BLaER1 (cell line): ENCODE measurements at regions not wholly inside any gene's neighbourhood (a gene's known extent, or its start where the extent isn't known, plus 50 kb on each side); places are given as distances from the start of the nearest gene placed in this dataset.

ENCODE experiments used
- H3K27ac ChIP-seq: shearing (Covaris generic); formaldehyde crosslinking; 2 replicates; pipeline ENCODE4 v1.8.1; 2022
- H3K27me3 ChIP-seq: shearing (Covaris generic); formaldehyde crosslinking; 2 replicates; pipeline ENCODE4 v1.8.1; 2022
- H3K36me3 ChIP-seq: shearing (Covaris generic); formaldehyde crosslinking; 2 replicates; pipeline ENCODE4 v1.8.1; 2022
- H3K4me1 ChIP-seq: shearing (Covaris generic); formaldehyde crosslinking; 2 replicates; pipeline ENCODE4 v1.8.1; 2022
- H3K4me2 ChIP-seq: shearing (Covaris generic); formaldehyde crosslinking; 2 replicates; pipeline ENCODE4 v1.8.1; 2022
- H3K4me3 ChIP-seq: shearing (Covaris generic); formaldehyde crosslinking; 2 replicates; pipeline ENCODE4 v1.8.1; 2022
- H3K9ac ChIP-seq: shearing (Covaris generic); formaldehyde crosslinking; 2 replicates; pipeline ENCODE4 v1.8.1; 2022
- H3K9me3 ChIP-seq: shearing (Covaris generic); formaldehyde crosslinking; 2 replicates; pipeline ENCODE4 v1.8.1; 2022
- H4K20me1 ChIP-seq: shearing (Covaris generic); formaldehyde crosslinking; 2 replicates; pipeline ENCODE4 v1.8.1; 2022
- Cebpa-rat ChIP-seq: shearing (Covaris generic); IDR thresholded peaks from 2 replicates; pipeline ENCODE4 v1.8.1; 2022

DNA sequence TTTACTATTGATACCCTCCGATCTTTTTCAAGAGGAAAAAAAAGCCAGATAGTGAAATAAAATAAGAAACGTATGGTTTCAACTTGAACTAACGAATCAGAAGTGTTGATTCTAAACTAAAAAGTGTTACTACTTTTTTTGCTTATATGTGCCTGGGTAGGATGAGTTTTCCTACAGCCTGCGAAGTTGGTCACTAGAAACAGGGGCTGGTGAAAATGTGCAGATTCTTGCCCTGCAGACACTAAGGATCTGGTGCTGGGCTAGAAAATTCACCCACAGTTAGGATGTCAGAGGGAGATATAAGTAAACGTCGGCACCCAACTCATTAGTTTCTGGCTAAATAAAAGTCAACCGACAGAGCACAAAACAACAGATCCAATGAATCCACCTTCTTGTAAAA lies 298.7 kb upstream of the NFE2L3 start:
- no peaks in the 10 kb centered on the region for H3K36me3 ChIP-seq
- H3K4me2 ChIP-seq, result no peak overlapping the region
- peaks cover 91% of the 10 kb centered on the region for H3K27me3 ChIP-seq
- no peak for TF ChIP-seq Cebpa-rat
- H3K27ac ChIP-seq, result no peak overlapping the region
- H3K4me3 ChIP-seq, result no peak overlapping the region
- H3K4me1 ChIP-seq, result peaks cover 12% of the 10 kb centered on the region
- H3K9ac ChIP-seq, result no peak overlapping the region
- peaks cover 29% of the 10 kb centered on the region for H3K9me3 ChIP-seq
- H4K20me1 ChIP-seq, result peaks cover 65% of the 10 kb centered on the region

DNA sequence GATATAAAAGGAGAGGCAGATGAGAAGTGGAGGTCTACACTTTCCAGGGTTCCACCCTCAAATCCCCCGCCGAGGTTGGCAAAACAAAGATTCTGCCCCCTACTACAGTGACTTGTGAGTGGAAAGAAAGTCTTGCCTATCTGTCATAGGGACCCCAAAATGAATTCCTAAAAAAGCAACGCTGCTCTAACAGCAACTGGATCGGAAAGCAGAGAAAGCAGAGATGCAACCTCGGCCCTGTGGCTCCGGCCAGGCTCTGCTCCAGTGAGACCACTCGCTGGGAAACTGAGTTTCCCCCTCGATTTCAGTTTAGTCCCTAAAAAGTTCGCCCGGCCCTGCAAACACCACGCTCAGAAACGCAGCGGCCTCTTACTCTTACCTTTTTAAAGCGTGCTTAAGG lies 297.9 kb upstream of the NFE2L3 start:
- Histone ChIP-seq H3K4me1 (peaks cover 12% of the 10 kb centered on the region), H3K4me2 (no peak overlapping the region), H4K20me1 (peaks cover 73% of the 10 kb centered on the region), H3K4me3 (no peak overlapping the region), H3K27me3 (peaks cover 98% of the 10 kb centered on the region), H3K9ac (no peak overlapping the region), H3K36me3 (no peaks in the 10 kb centered on the region), H3K9me3 (peaks cover 36% of the 10 kb centered on the region), H3K27ac (no peak overlapping the region)
- no peak for TF ChIP-seq Cebpa-rat

DNA sequence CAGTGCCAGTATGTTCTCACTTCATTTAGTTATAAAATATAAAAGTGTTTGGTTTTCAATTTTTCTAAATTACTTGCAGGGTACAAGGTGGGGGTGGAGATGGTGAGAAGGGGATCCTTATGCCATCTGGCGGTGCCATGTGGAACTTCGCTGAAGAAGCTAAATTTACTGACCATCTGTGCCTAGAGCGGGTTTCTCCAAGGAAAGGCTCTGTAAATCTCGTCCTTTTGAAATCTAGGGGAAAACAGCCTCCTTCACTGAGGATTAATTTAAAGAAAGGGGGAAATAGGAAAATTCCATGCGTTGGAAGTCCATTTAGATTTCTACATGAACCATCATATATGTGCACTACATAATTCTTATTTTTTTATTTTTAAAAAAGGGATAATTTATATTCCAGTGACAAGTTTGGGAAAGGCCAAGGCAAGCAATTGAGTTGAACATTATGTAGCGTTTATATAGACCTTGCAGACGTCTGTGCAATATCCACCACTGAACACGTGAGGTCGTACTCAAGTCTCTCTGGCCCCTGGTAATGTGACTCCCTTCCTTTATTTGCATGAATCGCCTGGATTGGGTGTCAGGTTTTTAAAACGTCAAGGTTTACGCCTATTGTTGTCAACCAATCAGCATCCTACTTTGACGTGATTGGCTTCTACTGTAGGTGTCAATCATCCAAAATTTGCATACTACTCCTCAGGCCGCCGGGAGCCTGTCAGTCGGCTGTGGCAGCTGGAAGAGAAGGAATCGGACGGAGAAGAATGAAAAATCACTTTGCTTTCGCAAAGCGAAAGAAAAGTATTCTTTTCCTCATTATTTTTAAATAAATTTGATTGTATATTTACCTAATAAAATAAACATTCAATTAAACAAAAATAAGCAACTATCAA lies 297.1 kb upstream of the NFE2L3 start:
- TF ChIP-seq Cebpa-rat, result no peak
- Histone ChIP-seq H3K4me1 (peaks cover 12% of the 10 kb centered on the region), H3K27ac (no peak overlapping the region), H3K9ac (no peak overlapping the region), H3K9me3 (peaks cover 41% of the 10 kb centered on the region), H3K36me3 (no peaks in the 10 kb centered on the region), H4K20me1 (peaks cover 80% of the 10 kb centered on the region), H3K4me2 (no peak overlapping the region), H3K4me3 (no peak overlapping the region), H3K27me3 (peaks cover 100% of the 10 kb centered on the region)

DNA sequence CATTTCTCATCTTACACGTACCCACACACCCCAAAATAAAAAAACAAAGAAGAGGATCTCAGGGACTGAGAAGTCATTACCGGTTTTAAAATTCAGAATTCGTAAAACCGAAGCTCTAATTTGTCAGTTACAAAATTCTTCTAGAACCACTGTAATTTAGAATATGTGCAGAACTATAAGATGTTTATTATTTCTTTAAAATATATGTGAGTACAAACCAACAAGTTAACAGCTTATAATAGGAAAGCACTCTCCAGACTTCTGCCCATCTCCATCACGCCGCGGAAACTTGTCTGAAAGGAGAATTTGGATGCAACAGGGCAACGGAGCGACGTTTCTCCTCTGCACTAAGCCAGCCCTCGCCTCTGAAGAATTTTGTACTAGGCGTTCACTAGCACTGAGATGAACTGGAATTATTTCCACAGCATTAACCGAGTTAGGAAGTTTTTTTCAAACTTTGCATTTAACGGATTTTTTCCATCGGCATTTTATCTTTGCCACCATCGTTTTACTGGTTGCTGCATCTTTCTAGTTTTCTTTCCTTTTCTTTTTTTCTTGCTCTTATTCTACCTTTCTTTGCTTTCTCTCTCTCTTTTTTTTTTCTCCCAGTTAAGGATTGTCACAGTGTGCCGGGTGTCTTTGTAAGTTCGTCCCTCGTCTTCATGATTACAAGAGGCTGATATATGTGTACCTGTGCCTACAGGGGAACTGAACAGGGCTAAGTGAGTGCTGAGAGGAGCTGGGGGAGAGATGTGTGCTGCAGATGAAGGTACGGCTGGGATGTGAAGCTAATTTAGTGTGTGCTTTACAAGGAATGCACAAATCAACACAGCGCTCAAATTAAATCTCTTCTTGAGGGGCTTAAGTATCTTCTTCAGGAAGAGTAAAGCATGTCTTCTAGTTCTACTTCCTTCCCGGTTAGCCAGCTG lies 295.9 kb upstream of the NFE2L3 start:
- no peaks in the 10 kb centered on the region for H3K36me3 ChIP-seq
- peaks cover 12% of the 10 kb centered on the region for H3K4me1 ChIP-seq
- H3K9ac ChIP-seq, result no peak overlapping the region
- no peak overlapping the region for H3K4me2 ChIP-seq
- H3K4me3 ChIP-seq, result no peak overlapping the region
- peaks cover 88% of the 10 kb centered on the region for H4K20me1 ChIP-seq
- TF ChIP-seq Cebpa-rat, result no peak
- H3K27ac ChIP-seq, result no peak overlapping the region
- H3K9me3 ChIP-seq, result peaks cover 41% of the 10 kb centered on the region
- H3K27me3 ChIP-seq, result peaks cover 100% of the 10 kb centered on the region

DNA sequence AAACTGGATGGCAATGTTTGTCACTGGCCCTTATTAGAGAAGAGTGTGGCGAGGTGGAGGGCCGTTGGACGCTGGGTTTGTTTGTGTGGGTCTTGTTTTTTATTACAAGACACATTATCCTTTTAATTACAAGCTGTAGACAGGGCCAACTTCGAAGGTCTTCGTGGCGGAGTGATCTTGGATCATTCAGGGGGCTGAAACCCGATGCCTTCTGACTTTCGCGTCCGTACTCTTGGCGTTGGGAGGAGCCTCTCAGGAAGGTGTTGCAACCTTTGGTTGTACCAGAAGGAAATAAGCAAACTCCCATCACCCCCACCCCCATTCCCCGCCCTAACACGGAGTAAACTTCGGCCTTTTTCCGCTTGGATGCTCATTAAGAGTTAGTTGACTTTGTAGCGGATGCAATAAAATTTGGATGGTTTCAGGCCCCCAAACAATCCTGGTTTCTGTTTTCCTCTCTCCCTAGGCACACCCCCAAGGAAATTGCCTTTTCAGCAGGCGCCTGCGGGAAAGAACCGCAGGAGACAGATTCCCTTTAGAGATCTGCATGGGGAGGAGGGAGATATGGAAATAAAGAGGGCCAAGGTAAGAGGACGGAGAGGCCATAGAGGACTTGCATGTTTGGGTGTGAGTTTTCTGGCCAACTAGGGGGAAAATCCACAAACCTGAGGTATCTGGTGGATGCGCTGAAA lies 294.5 kb upstream of the NFE2L3 start:
- Histone ChIP-seq H3K9ac (no peak overlapping the region), H3K27me3 (peaks cover 100% of the 10 kb centered on the region), H3K4me1 (peaks cover 4% of the 10 kb centered on the region), H3K4me3 (no peak overlapping the region), H3K4me2 (no peak overlapping the region), H3K27ac (no peak overlapping the region), H3K36me3 (no peaks in the 10 kb centered on the region), H3K9me3 (peaks cover 46% of the 10 kb centered on the region), H4K20me1 (peaks cover 91% of the 10 kb centered on the region)
- TF ChIP-seq Cebpa-rat, result no peak

DNA sequence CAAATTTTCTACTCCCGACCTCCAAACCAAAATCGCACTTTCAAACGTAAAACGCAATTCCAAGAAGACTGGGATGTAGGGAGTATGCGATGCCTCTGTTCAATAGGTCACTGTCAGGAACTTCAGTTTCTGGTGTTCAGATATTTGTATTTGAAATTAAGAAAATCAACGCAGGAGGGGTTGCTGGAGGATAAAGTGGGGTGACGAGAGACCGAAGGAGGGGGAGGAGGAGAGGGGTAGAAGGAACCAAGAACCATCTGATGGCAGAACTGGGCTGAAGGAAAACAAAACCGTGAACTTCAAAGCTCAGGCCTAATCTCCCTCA lies 293.8 kb upstream of the NFE2L3 start:
- no peak for TF ChIP-seq Cebpa-rat
- H3K27ac ChIP-seq, result no peak overlapping the region
- H3K9ac ChIP-seq, result no peak overlapping the region

DNA sequence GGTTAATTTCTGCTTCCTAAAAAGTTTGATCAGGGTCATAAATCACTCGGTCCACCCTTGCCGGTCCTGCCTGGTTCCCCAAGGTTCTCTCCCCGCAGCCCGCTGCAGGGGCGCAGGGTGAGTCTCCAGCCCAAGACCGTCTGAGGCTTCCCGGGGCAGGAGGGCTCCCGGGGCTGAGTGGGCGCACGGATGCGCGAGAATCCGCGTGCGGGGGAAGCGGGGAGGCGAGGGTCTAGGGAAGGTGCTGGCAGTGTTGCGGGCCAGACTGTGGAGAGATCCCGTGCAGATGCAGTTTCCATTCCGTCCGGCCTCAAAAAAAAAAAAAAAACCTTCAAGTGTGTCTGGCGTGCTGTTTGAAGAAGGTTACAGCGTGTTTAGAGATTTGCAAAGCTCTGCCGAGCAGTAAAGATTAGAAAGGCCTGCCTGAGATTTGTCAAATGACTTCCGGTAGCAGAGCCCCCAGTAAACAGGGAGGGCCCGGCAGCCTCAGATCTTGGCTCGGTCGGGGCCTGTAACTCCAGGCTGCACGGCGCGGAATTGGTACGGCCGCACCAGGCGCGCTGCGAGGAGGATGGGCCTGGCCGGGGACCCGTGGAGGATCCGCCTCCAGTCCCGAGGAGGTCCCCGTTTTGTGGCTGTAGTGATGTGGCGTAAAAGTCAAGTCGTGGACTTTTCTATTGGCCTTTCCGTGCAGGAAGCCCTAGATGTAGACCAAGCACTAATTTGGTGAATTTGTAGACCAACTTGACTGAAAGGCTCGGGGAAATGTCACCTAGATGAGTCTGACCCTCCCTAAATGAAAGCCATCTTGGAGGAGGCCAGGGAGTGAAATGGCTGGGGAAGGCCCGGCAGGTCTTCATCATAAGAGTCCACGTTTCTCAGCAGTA lies 293.2 kb upstream of the NFE2L3 start:
- Histone ChIP-seq H3K36me3 (no peaks in the 10 kb centered on the region), H4K20me1 (peaks cover 91% of the 10 kb centered on the region), H3K9ac (no peak overlapping the region), H3K4me2 (no peak overlapping the region), H3K9me3 (peaks cover 49% of the 10 kb centered on the region), H3K4me3 (no peak overlapping the region; the same call in 1 of the 2 replicates), H3K27me3 (peaks cover 100% of the 10 kb centered on the region), H3K27ac (no peak overlapping the region), H3K4me1 (no peaks in the 10 kb centered on the region)
- TF ChIP-seq Cebpa-rat, result no peak

More for the DNA sequence above, 293.8 kb upstream of the NFE2L3 start:
- H4K20me1 ChIP-seq, result peaks cover 91% of the 10 kb centered on the region
- peaks cover 100% of the 10 kb centered on the region for H3K27me3 ChIP-seq
- H3K9me3 ChIP-seq, result peaks cover 49% of the 10 kb centered on the region
- H3K4me3 ChIP-seq, result no peak overlapping the region
- H3K36me3 ChIP-seq, result no peaks in the 10 kb centered on the region
- no peak overlapping the region for H3K4me2 ChIP-seq
- no peaks in the 10 kb centered on the region for H3K4me1 ChIP-seq

DNA sequence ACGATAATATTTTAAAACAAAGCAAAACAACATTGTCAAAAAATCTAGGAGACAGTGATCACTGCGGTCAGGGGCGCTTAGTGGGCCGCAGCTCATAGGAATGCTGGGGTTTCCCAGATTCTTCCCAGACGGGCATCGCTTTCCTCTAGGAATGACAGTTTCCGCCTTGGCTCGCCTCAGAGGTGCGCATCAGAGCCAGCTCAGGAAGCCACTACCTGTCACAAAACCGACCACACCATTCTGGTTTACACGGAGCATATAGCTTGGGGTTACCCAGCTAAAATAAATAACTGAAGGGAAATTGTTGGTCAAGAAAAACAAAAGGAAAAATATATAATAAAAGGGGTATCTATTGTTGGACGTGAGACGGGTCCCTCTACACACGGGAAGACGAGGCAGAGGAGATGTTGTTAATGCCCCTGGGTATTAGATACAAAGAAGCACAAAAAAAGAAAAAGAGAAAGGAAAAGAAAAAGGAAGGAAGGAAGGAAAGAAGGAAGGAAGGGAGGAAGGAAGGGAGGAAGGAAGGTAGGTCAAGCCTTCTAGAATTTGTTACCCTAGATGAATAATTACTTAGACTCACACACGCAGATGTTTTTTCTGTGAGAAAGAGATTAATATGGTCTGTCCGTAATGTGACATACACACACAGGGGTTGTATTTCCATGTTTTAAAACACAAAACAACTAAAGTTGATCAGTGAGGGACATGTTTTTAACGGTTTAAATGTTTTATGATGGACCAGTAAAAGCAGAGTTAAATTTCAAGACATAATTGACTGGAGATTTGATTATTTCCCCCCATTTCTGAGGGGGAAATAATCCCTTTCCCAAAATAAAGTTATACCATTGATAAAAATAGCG lies 292.4 kb upstream of the NFE2L3 start:
- H4K20me1 ChIP-seq, result peaks cover 91% of the 10 kb centered on the region
- TF ChIP-seq Cebpa-rat, result no peak
- no peaks in the 10 kb centered on the region for H3K4me1 ChIP-seq
- H3K9me3 ChIP-seq, result peaks cover 49% of the 10 kb centered on the region
- H3K4me2 ChIP-seq, result no peak overlapping the region
- H3K27me3 ChIP-seq, result peaks cover 98% of the 10 kb centered on the region
- H3K27ac ChIP-seq, result no peak overlapping the region
- H3K36me3 ChIP-seq, result no peaks in the 10 kb centered on the region
- H3K9ac ChIP-seq, result no peak overlapping the region
- H3K4me3 ChIP-seq, result no peak overlapping the region
